Panc1 (cell line): ENCODE measurements at regions not wholly inside any gene's neighbourhood (a gene's known extent, or its start where the extent isn't known, plus 50 kb on each side); places are given as distances from the start of the nearest gene placed in this dataset.

Experiments
- ATAC-seq: fragments of 200-7000 bp; cut with Tn5 transposase; 2 replicates; pipeline ENCODE4 v1.9.1; 2020; ENCODE audit warnings: mild to moderate bottlenecking, moderate library complexity
- BruUV-seq: library from RNA; stranded (reverse); fragments of 400-500 nt; replicated peaks from 2 replicates; lab custom pipeline; 2021; lab: Mats Ljungman, UMichigan
- CTCF ChIA-PET: fragments of 300-600 bp; sonication (Branson Sonifier 250); formaldehyde crosslinking; loops from one replicate; lab custom pipeline; 2022; ENCODE audit warnings: antibody characterized with exemption; lab: Charles Lee
- POLR2A ChIA-PET: fragments of 300-600 bp; sonication (Branson Sonifier 250); formaldehyde crosslinking; loops from one replicate; lab custom pipeline; 2022; ENCODE audit warnings: antibody characterized with exemption; lab: Charles Lee
- DNase-seq: peaks from one replicate; pipeline ENCODE4 v3.0.0-alpha.2; 2010; ENCODE audit warnings: low read depth, low spot score
- H3K27ac ChIP-seq: 2 replicates; pipeline ENCODE4 v1.5.1; 2011; ENCODE audit warnings: mild to moderate bottlenecking, low read length, inconsistent platforms
- H3K27me3 ChIP-seq: fragments of 200-500 bp; sonication (Bioruptor generic); 2 replicates; pipeline ENCODE4 v1.6.0; 2014; ENCODE audit warnings: low read length, inconsistent platforms; ENCODE audit not compliant: control insufficient read depth, insufficient read depth
- H3K36me3 ChIP-seq: fragments of 200-500 bp; sonication (Bioruptor generic); 2 replicates; pipeline ENCODE4 v1.5.1; 2014; ENCODE audit warnings: inconsistent platforms, mild to moderate bottlenecking, low read length, moderate library complexity; ENCODE audit not compliant: control insufficient read depth, insufficient read depth
- H3K4me1 ChIP-seq: 2 replicates; pipeline ENCODE4 v1.5.1; 2011; ENCODE audit warnings: inconsistent platforms, mild to moderate bottlenecking, low read length, moderate library complexity; ENCODE audit not compliant: control insufficient read depth, insufficient read depth
- H3K4me3 ChIP-seq, 2 experiments: 2 replicates each; pipeline ENCODE4 v1.5.1; 2011 to 2012; ENCODE audit warnings: low read depth in 2 of 2, low read length in 2 of 2, mild to moderate bottlenecking in 2 of 2, inconsistent platforms in 1 of 2, moderate library complexity in 1 of 2
- H3K9me3 ChIP-seq: fragments of 200-500 bp; sonication (Bioruptor generic); 2 replicates; pipeline ENCODE4 v1.5.1; 2014; ENCODE audit warnings: low read depth, mild to moderate bottlenecking, inconsistent platforms, low read length, moderate library complexity; ENCODE audit not compliant: control insufficient read depth, insufficient read depth
- CTCF ChIP-seq: fragments of 450-650 bp; IDR thresholded peaks from 2 replicates; pipeline ENCODE4 v1.5.1; 2017; ENCODE audit warnings: mild to moderate bottlenecking
- POLR2AphosphoS5 ChIP-seq: IDR thresholded peaks from 2 replicates; pipeline ENCODE4 v1.6.1; 2012; ENCODE audit warnings: mild to moderate bottlenecking, low read depth, low read length, moderate library complexity
- REST ChIP-seq, 2 experiments: IDR thresholded peaks; 2 replicates each; pipeline ENCODE4 v1.6.1; 2011 to 2012; ENCODE audit warnings: low read depth in 2 of 2, control low read depth in 1 of 2, low read length in 1 of 2, mild to moderate bottlenecking in 1 of 2, moderate library complexity in 1 of 2; ENCODE audit not compliant: insufficient read depth in 1 of 2
- SIN3A ChIP-seq: IDR thresholded peaks from 2 replicates; pipeline ENCODE4 v1.6.1; 2012; ENCODE audit warnings: low read depth, mild to moderate bottlenecking, low read length, moderate library complexity, borderline replicate concordance; ENCODE audit not compliant: insufficient read depth
- TCF7L2 ChIP-seq: IDR thresholded peaks from 2 replicates; pipeline ENCODE4 v1.6.1; 2011; ENCODE audit warnings: mild to moderate bottlenecking, low read depth, low read length, inconsistent platforms
- in situ Hi-C: cut with HindIII; loops from 2 replicates; pipeline ENCODE4 v1.10.0; 2016; ENCODE audit warnings: low sequenced_read_pairs, low pct_unique_long_range_greater_than_20kb
- intact Hi-C: fragments of 100-400 bp; cut with micrococcal nuclease; formaldehyde crosslinking; loops from one replicate; pipeline ENCODE4 v1.10.0; 2022; ENCODE audit not compliant: unreplicated experiment

GRCh38 chr3:21839592-21839991, 88.6 kb upstream of the ZNF385D start:
- Histone ChIP-seq H3K4me3 (no peak overlapping the region), H3K4me1 (no peaks in the 10 kb centered on the region), H3K27ac (no peak overlapping the region), H3K36me3 (no peaks in the 10 kb centered on the region), H3K27me3 (no peaks in the 10 kb centered on the region), H3K9me3 (no peaks in the 10 kb centered on the region)
- intact Hi-C loops (no loop called here), in situ Hi-C loops (no loop called here)
- no TSS peak for BruUV-seq
- TF ChIP-seq SIN3A (no peak), TCF7L2 (no peak), CTCF (peak; percentile 26)
- ChIA-PET POLR2A (no interaction called here), CTCF (no interaction called here)
- ATAC-seq: no peak
- DNase-seq: no peak

GRCh38 chr3:21847005-21847404, 96.0 kb upstream of the ZNF385D start:
- ATAC-seq: no peak
- DNase-seq: no peak
- no peak overlapping the region for H3K27ac ChIP-seq
- CTCF ChIA-PET: no interaction called here
- intact Hi-C loops: no loop called here
- no TSS peak for BruUV-seq
- no peaks in the 10 kb centered on the region for H3K9me3 ChIP-seq
- H3K36me3 ChIP-seq: no peaks in the 10 kb centered on the region
- POLR2A ChIA-PET: no interaction called here
- in situ Hi-C loops: no loop called here
- H3K27me3 ChIP-seq: no peaks in the 10 kb centered on the region
- TF ChIP-seq CTCF: no peak
- TF ChIP-seq POLR2AphosphoS5: no peak
- TF ChIP-seq REST (IDR thresholded peaks at IDR 0.05; ENCODE audit: insufficient read depth in 1 of 2, low read depth in 2 of 2, low read length in 1 of 2): no peak
- no peak for TF ChIP-seq TCF7L2
- TF ChIP-seq SIN3A: no peak
- no peaks in the 10 kb centered on the region for H3K4me1 ChIP-seq
- no peak overlapping the region for H3K4me3 ChIP-seq
